K562 (cell line): ENCODE measurements at regions not wholly inside any gene's neighbourhood (a gene's known extent, or its start where the extent isn't known, plus 50 kb on each side); places are given as distances from the start of the nearest gene placed in this dataset.

ENCODE experiments used
- CTCF ChIP-seq, 3 experiments: IDR thresholded peaks in 2 of 3; conservative IDR thresholded peaks in 1 of 3; 2 replicates each; pipeline ENCODE4 v1.5.1; 2011 to 2012; ENCODE audit warnings: low read length in 3 of 3, mild to moderate bottlenecking in 3 of 3, control low read depth in 2 of 3, improper control_type of control experiment in 1 of 3, inconsistent platforms in 1 of 3, low read depth in 1 of 3, mixed read lengths in 1 of 3, moderate library complexity in 1 of 3; ENCODE audit not compliant: insufficient read depth in 2 of 3
- GABPA ChIP-seq: fragments of 200-800 bp; sonication (Bioruptor generic); conservative IDR thresholded peaks from 2 replicates; pipeline ENCODE4 v1.6.1; 2016; ENCODE audit warnings: low read depth, missing genetic modification characterization, missing compliant biosample characterization
- HDGF ChIP-seq: fragments of 450-650 bp; IDR thresholded peaks from 2 replicates; pipeline ENCODE4 v1.6.1; 2016
- JUND ChIP-seq, 2 experiments: IDR thresholded peaks; 2 replicates in 1 of 2; 3 replicates in 1 of 2; pipeline ENCODE4 v1.6.1; 2011; ENCODE audit warnings: borderline replicate concordance in 2 of 2, low read depth in 2 of 2, low read length in 2 of 2, improper control_type of control experiment in 1 of 2, missing biosample characterization in 1 of 2, missing genetic modification characterization in 1 of 2, missing genetic modification reagents in 1 of 2
- MXI1 ChIP-seq: IDR thresholded peaks from 2 replicates; pipeline ENCODE4 v1.6.1; 2011; ENCODE audit warnings: low read depth, mild to moderate bottlenecking, improper control_type of control experiment, low read length
- MYC ChIP-seq, 2 experiments: fragments of 250-450 bp in 1 of 2; sonication (Bioruptor Pico) in 1 of 2; IDR thresholded peaks; 2 replicates each; pipeline versions ENCODE4 v1.5.1 to v1.6.1; 2012 to 2021; ENCODE audit warnings: low read depth in 2 of 2, borderline replicate concordance in 1 of 2, improper control_type of control experiment in 1 of 2, low read length in 1 of 2, mild to moderate bottlenecking in 1 of 2, moderate library complexity in 1 of 2
- NFYB ChIP-seq: IDR thresholded peaks from 2 replicates; pipeline ENCODE4 v1.6.1; 2011; ENCODE audit warnings: mild to moderate bottlenecking, moderate library complexity; ENCODE audit not compliant: insufficient read length; ENCODE audit errors: extremely low read depth
- PCBP2 ChIP-seq: fragments of 200-400 bp; formaldehyde crosslinking; IDR thresholded peaks from 2 replicates; pipeline ENCODE4 v1.6.1; 2018; ENCODE audit warnings: low read length, low read depth, mild to moderate bottlenecking, moderate library complexity; ENCODE audit not compliant: poor library complexity, severe bottlenecking
- TARDBP ChIP-seq: fragments of 450-650 bp; IDR thresholded peaks from 2 replicates; pipeline ENCODE4 v1.6.1; 2016
- ZC3H8 ChIP-seq: fragments of 450-650 bp; IDR thresholded peaks from 2 replicates; pipeline ENCODE4 v1.6.1; 2017
- ZFP91 ChIP-seq: sonication (generic); formaldehyde crosslinking; IDR thresholded peaks from 2 replicates; pipeline ENCODE4 v1.8.0; 2022; ENCODE audit warnings: mild to moderate bottlenecking, missing genetic modification reagents
- ZNF75A ChIP-seq: fragments of 450-650 bp; formaldehyde crosslinking; IDR thresholded peaks from 2 replicates; pipeline ENCODE4 v1.4.0; 2020; ENCODE audit warnings: mild to moderate bottlenecking

GRCh38 chr7:46636022-46636421 is 715.0 kb upstream of the IGFBP3 start:
- no peak for TF ChIP-seq ZFP91
- no peak for TF ChIP-seq MYC (IDR thresholded peaks at IDR 0.05; ENCODE audit: low read depth, low read length)
- TF ChIP-seq MYC (CRISPR knock-in tag; IDR thresholded peaks at IDR 0.05; ENCODE audit: borderline replicate concordance, low read depth), result no peak
- no peak for TF ChIP-seq PCBP2
- no peak for TF ChIP-seq CTCF (IDR thresholded peaks at IDR 0.05 in 2 of 3, conservative IDR thresholded peaks at IDR 0.05 in 1 of 3; ENCODE audit: insufficient read depth in 2 of 3, low read depth in 1 of 3, low read length in 3 of 3)
- TF ChIP-seq ZC3H8, result no peak
- no peak for TF ChIP-seq GABPA (tag)
- TF ChIP-seq ZNF75A, result no peak
- no peak for TF ChIP-seq MXI1
- TF ChIP-seq NFYB, result no peak
- no peak for TF ChIP-seq JUND (IDR thresholded peaks at IDR 0.05; ENCODE audit: borderline replicate concordance, low read depth, low read length)
- TF ChIP-seq JUND (tag; IDR thresholded peaks at IDR 0.05; ENCODE audit: borderline replicate concordance, low read depth, low read length), result no peak
- TF ChIP-seq HDGF, result no peak
- no peak for TF ChIP-seq TARDBP
